Activated CD8-positive, alpha-beta memory T cell treated with anti-CD3 and anti-CD28 coated beads for 48 hours (primary cell): ENCODE measurements at regions not wholly inside any gene's neighbourhood (a gene's known extent, or its start where the extent isn't known, plus 50 kb on each side); places are given as distances from the start of the nearest gene placed in this dataset.
"Not testable (repeated sequence)": the region's sequence is repeated elsewhere in the genome, so short reads cannot be mapped to it uniquely, and the experiment has no call there.

Experiments
- DNase-seq, 3 experiments: peaks; one replicate each; pipeline ENCODE4 v3.0.0-alpha.2; 2020; ENCODE audit warnings: low read depth in 2 of 3, low spot score in 2 of 3

DNA sequence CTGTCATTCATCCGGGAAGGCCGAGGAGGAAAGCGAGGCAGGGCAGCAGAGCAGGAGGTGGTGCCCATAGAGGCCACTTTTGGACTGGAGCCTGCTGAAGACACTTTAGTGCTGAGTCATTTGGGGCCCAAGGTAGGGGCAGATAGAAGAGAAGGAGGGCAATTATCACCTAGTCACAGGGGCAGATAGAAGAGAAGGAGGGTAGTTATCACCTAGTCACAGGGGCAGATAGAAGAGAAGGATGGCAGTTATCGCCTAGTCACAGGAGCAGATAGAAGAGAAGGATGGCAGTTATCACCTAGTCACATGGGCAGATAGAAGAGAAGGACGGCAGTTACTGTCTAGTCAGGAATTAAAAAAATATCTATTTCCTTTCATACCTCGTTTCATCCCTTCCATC is 1372.6 kb downstream of the FOXD4L5 start:
- not testable (repeated sequence) for DNase-seq

DNA sequence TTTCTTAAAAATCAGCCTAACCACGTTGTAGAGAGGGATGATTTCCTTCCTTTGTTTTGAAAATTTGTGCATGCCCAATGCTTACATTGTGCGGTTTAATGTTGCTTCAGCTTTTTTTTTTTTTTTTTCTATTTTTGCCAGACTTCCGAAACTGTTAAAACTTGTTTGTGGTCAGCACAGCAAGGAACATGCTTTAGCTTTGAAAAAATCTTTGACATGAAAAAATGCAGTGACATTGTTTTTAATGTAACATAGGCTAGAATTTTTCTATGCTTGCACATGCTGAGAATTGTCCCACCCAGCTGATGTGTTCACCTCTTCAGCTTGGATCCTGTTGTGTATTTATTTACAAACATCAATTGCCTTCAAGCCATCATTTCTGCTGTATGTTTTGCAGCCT is 1375.9 kb downstream of the FOXD4L5 start:
- not testable (repeated sequence) for DNase-seq

GRCh38 chr9:63899637-63900190 is 1385.3 kb downstream of the FOXD4L5 start:
- not testable (repeated sequence) for DNase-seq

DNA sequence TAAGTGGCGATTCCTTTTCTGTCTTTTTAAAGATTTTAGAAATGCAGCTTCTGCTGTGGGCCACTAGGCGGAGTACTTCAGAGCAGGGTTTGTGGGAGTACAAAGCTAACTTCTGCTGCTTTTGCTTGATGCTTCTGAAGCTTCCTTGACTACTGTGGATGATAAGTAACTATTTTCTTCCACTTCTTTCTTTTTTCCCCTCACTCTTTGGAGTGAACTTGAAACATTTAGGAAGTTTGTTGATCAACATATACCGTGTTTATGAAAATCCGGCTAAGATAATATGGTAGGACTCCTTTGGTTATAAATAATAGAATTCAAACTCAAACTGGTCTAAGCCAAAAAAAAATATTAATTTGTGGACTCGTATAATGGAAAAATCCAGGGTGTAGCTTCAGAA is 1403.6 kb downstream of the FOXD4L5 start:
- not testable (repeated sequence) for DNase-seq

- not testable (repeated sequence) for DNase-seq
Measured at GRCh38 chr9:63876380-63876779, 1408.6 kb downstream of the FOXD4L5 start.

GRCh38 chr9:63859475-63860215 is 1425.4 kb downstream of the FOXD4L5 start:
- no peak for DNase-seq

GRCh38 chr9:63859090-63859474 is 1425.9 kb downstream of the FOXD4L5 start:
- not testable (repeated sequence) for DNase-seq

GRCh38 chr9:63853140-63853751 is 1431.8 kb downstream of the FOXD4L5 start:
- not testable (repeated sequence) for DNase-seq

DNA sequence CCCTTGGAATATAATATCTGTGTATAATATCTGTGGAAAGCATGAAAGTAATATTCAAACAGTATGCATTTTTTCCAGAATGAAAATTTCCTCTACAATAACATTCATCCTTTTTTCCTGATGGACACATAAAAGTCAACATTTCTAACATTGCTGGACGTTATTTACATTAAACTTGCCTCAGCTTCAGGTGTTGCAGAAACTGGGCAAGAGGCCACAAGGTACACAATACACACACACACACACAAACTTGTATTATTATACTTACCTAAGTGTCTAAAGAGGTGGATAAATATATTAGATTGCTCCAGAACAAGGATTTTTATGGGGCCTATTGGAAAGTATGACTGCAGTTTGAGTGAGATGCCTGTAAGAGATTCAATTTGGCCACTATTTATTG is 1460.2 kb downstream of the FOXD4L5 start:
- DNase-seq, result not testable (repeated sequence)

DNA sequence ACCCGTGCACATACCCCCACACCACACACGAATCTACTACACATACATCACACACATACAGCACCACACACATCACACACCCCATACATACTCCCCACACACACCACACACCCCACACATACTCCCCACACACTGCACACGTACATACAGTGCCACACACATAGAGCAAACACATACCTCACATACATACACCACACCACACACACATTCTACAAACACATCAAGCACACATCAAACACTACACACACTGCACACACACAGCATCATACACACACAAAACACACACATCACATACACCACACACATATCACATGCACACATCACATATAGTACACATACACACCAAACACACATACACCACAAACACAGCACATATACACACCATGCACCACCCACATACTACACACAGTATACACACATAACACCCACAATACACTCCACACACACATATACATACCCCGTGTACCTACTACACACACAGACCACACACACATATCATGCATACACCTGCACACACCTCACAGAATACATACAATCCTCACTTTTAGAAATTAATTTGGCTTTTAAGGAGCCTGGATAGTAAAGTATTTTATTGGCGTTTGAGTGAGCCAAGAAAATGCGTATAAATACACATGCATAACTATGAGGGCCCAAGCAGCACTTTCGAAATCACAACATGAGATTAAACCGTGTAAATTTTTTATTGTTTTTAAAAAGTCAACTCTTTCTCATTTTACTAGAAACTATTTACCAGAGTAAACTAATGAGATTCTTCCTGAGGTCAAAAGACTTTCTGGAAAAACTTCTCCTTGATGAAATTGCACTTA is 1461.4 kb downstream of the FOXD4L5 start:
- not testable (repeated sequence) for DNase-seq

- not testable (repeated sequence) for DNase-seq
Measured at GRCh38 chr9:63822615-63823374, 1462.2 kb downstream of the FOXD4L5 start.

- not testable (repeated sequence) for DNase-seq
Measured at GRCh38 chr9:63821293-63821692, 1463.7 kb downstream of the FOXD4L5 start.

DNA sequence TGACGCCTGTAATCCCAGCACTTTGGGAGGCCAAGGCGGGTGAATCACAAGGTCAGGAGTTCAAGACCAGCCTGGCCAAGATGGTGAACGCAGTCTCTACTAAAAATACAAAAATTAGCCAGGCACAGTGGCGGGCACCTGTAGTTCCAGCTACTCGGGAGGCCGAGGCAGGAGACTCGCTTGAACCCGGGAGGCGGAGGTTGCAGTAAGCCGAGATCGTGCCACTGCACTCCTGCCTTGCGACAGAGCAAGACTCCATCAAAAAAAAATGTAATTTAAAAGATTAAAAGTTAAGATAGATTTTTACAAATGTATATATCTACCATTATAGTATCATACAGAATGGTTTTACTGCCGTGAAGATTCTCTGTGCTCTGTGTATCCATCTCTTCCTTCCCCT is 1464.1 kb downstream of the FOXD4L5 start:
- DNase-seq, result not testable (repeated sequence)

GRCh38 chr9:63820383-63820782 is 1464.6 kb downstream of the FOXD4L5 start:
- DNase-seq, result not testable (repeated sequence)

DNA sequence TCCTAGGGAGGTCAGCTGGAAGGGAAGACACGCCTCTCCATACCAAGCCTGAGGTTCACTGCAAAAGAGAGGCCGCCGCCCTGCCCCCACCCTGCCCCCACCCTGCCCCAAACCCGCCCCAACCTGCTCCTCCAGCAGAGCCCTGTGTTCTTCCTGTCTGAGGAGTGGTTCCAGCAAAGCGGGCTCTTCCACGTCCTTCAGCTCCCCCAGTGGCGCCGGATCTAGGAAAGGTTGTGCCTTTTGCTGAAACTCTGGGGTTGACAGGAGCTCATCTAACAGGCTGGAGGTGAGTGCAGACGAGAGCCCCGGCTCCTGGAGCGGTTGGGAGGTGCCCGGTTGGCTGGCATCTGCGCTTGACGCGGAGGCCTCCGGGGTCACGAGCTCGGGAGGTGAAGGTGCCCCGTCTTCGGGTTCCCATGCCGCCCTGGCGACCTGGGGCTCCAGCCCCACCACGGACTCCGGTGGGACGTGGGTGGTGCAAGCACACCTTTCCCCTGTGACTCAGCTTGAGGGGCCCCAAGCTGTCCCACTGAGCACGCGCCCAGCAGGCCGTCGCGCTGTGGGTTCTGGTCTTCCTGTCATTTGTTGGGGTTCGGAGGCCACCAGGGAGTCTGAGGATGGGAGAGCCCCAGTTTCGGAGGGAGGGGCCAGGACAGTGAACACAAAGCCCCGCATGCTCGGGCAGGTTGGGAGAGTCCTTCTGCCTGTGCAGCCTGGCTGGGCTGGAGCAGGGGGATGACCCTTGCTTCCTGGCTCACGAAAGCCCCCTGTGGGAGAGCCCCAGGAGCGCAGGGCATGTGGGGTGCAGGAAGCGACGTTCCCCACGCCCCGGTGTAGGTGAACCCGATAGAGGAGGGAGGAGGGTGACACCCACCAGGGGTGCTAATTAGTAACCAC is 1467.1 kb downstream of the FOXD4L5 start:
- DNase-seq, result peak; percentile 54 to 82 (median 56)

DNA sequence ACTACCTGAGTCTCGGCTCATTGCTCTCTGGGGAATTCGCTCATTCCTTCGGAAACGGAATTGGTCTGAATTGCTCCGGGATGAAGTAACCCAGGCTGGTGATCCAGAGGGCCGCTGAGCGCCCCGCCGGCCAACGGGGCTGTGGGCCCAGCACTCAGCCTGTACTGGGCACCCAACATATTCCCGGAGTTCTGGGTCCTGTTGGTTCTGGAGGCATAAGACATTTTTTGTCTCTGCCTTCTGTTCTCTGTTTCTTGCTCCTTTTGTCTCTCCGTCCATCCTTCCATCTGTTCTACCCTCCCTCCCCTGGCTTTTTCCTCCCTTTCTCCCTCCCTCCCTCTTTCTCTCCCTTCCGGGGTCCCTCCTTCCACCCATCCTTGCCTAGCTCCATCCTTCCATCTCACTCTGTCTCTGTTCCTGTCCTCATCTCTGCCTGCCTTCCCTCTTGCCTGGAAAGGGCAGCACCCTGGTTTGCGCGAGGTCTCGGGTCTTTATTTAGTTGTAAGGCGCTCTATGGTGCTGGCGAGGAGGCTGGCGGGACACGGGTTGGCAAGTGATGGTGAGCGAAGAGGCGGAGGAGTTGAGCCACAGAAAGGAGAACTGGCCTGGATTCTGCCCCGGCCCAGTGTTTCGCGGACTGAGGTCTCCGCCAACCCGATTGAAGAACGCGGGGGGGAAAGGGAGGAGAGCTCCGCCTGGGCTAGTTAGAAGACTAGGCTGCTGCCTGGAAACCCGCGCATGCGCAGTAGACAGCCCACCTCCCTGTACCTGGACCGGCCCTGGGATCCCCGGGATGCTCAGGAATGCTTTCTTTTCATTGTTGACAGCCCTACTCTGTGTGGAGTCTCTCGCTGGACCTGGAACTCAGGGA is 1468.0 kb downstream of the FOXD4L5 start:
- DNase-seq, result peak; percentile 26 to 78 (median 62)

DNA sequence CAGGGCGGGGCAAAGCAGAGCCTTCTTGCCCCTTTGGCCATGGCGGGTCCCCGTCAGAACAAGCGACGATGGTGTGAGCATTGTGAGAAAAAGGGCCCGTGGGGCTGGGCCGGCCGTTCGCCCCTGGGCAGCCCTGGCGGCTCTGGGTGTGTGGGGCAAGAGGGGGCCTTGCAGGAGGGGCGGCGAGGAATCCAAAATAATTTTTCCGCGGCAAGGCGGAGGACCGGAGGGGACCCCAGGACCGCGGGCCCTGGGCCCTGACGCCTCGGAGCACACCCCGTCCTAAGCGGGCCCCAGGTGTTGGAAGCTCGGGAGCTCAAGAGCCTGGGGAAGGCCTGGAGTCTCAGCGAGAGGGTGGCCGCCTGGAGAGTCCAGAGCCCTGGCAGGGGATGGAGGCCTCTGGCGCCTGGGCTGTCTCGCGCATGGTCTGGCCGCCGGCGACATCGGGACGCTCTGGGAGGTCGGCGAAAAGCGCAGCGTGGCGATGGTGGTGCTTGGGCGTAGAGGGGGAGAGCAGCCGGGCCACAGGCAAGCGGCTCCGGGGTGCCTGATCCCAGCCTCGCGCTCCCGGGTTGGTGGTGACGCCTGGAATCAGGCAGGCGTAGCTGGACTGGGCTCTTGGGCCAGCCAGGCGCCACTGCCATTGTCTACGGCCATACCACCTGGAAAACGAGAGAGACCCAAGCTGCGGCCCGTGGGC is 1469.9 kb downstream of the FOXD4L5 start:
- DNase-seq, result not testable (repeated sequence)

DNA sequence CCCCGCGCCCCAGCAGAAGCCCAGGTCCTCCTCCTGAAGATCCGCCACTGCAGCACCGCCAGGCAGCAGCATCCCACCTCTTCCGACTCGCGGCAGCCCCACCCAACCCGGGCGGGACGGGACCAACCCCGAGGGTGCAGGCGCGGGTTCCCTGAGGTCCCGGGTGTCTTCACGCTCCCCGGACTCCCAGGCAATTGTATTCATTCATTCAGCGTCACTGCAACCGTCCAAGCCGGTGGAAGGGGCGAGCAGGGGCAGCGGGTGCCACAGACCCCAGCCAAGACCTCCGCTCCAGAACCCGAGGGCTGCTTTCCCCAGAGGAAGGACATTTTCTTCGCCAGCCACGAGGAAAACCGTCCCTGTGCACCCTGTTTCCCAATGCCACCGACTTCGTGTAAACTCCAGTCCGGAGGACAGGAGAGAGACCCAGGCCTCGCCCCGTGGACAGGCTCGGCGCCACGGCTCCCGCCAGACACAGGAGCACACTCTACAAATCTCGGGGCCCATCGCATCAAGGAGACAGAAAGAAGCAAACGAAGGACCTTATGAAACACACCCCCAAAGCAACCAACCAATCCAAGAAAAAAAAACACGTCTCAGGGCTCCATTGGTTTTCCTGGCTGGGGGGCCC is 1471.5 kb downstream of the FOXD4L5 start:
- DNase-seq, result not testable (repeated sequence)
